NCI-H524 treated with DMSO at 0.1 percent for 48 hours (cell line): ENCODE measurements at regions not wholly inside any gene's neighbourhood (a gene's known extent, or its start where the extent isn't known, plus 50 kb on each side); places are given as distances from the start of the nearest gene placed in this dataset.
A peak's percentile ranks its signal among the peaks of the same experiment; 100 is the strongest.

Experiments
- DNase-seq: peaks from one replicate; lab custom pipeline; 2025; lab: John Stamatoyannopoulos, UW

DNA sequence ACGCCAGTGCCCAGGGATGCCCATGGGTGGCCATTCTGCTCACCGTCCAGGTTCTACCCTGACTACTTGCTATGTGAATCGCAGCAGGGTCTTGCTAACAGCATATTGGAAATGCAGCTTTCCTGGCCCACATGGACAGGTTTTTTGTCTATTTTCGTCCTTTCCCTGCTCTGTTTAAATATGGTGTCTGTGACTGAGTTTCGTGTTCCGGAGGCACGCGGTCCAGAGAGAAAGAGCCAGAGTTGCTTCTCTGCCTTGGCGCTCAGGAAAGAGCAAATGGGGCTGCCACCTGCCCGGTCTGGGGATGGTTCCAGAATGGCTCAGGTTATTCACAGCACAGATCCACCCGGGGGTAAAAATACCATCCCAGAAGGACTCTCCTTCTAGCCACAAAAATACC is 456.2 kb downstream of the BCL11A start:
- no peak for DNase-seq

DNA sequence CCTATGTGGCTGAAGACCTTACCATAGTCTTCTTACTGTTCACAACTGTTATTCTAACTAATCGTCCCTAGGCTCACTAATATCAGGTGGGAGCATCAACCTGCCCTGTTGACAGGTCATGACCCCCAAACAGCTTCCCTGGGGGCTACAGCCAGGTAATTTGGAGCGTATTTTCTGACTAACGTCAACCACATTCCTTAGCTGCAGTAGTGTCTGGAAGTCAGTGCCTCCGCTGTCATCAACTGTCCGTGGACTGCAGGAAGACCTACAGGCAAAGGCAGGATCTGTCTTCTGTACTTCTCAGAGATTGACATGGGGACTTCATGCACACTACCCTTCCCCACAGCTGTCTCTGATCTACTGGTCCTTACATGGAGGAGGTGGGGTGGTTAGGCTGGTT is 456.9 kb downstream of the BCL11A start:
- DNase-seq: no peak

DNA sequence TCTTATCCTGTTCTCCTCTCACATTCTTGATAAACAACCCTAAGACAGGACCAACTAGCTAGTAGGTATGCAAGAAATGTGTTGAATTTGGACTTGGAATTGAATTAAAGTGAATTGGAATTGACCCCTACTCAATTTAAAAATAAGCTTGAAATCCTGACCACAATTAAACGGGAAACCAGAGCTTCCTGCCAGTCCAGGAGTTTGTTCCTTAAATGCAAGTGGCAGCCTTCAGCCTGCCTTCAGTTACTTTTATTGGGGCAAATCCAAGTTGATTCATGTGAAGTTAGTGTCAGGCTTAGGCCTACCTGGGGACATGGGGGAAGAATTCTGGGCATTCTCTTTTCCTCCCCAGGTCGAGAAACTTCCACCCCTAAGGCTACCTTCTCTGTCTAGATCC is 457.6 kb downstream of the BCL11A start:
- DNase-seq: no peak

DNA sequence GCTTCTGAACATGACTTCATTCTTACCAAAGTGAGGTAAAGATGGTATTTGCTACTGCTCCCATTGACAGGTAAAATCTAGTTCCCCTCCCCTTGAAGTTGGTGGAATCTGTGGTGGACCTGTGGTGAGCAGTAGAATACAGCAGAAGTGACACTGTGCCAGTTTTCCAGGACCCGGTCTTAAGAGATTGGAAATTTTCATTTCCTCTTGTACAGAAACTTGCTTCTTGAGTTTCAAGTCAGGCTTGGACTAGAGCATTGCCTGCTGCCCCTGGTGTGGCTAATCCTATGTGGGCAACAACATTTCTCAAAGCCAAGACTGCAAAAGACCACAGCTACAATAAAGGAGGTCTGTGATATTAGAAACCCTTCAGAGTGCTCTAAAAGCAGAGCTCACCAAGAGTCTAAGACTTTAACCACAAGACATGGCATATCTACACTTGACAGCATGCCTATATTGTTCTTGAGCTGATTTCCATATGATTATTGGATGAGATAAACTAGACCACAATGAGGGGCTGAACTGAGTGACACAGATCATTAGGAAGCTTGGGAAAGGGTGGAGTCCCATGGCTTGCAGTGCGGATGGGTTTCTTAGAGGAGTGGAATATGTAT is 458.1 kb downstream of the BCL11A start:
- DNase-seq: no peak

DNA sequence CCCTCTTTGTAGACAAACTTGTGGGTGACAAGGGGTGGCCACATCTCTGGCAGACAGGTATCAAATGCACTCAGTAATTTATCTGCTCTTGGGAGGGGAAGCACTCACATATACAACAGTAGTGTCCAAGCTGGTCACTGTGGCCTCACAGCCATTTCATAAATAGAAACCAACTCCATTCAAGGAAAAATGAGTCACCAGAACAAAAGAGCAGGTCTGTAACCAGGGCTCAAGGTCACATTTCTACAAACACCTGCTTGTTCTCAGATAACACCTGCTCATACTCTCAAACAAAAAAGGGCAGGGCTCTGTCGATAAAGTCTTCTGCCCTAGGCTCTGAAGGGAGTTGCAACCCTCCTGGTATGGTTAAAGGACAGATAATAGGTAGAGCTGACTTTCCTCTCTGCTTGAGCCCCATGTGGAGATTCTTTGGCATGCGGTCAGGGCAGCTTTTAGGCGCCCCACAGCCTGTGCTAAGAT is 459.0 kb downstream of the BCL11A start:
- no peak for DNase-seq

DNA sequence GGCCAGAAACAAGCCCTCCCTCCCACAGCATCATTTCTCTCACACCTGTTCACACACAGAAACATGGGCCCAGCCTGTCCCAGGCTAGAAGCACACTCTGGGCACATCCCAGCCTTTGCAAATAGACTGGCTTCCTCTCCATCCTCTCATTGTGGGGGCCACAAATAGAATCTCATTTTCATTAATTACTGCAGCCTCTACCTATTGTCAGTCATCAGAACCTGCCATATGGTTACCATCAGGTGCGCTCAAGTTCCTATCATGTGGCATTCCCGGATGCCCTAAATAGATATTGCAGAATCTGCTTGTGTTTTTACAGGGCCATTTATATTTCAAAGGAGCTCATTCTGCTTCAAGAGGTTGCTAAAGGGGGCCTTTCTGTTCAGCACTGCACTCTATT is 460.7 kb downstream of the BCL11A start:
- no peak for DNase-seq

DNA sequence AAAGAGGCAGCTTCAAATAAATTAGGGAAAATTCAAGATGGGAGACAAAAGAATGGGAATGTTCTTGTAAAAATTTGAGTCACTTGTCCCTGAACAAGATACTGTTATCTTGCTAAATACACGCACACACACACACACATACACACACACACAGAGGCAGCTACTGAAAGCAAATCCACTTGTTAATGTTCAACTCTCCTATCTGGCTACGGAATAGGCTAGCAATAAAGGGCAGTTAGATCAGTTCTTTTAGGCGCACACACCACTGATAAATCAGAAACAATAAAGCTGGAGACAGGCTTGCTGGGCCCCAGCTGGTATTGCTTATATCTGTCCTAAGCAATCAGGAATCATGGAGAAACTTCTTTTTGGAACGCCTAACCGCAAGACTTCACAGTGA is 461.6 kb downstream of the BCL11A start:
- DNase-seq: no peak

DNA sequence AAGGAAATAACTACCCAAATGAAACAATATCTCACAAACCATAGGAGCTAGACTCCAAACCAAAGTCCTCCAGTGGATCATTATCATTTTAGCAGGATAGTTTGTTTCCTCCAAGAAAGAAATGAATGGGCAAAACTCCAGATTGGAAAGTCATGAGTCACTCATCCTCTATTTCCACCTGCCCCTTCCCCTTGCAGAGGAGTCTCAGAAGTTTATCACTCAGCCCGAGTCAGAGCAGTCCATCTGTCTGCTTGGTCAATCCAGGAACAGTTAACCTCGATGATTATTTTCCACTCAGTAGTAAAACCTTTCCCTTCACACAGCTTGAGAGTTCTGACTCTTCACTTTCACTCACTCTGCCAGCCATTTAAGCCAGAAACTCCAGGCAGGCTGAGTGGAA is 462.2 kb downstream of the BCL11A start:
- no peak for DNase-seq

DNA sequence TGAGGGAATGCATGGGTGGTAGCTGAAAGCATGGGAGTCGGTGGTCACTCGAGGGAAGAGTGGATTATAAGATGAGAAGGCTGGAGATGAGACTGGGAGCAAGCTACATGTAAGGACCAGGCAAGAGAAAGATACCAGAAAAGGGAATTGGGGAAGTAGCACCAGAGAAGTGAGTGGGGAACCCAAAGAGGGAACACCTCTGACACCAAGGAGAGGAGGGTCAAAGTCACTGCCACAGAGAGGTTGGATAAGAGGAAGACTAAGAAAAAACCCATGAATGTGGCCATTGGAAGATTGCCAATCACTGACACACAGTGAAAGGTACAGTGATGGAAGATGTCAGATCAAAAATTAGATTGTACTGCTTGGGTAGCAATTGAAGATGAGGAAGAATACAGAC is 473.9 kb downstream of the BCL11A start:
- no peak for DNase-seq

DNA sequence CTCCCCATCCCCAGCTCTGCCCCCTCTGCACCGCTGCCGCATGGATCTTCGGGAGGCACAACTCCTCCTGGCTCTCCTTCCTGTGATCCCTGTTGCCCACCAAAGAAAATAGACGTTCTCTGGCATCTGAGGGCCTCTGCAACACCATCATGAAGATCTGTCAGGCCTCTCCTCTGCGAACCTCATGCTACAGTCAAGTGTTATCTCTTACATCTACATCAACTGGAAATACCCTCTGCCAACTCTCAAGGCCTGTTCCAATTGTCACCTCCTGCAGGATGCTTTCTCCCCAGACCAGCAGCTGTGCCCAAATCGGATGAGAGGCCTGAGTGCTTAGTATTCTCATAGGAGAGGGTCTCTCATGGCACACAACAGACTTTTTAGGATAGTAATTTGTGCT is 478.4 kb downstream of the BCL11A start:
- DNase-seq: no peak

DNA sequence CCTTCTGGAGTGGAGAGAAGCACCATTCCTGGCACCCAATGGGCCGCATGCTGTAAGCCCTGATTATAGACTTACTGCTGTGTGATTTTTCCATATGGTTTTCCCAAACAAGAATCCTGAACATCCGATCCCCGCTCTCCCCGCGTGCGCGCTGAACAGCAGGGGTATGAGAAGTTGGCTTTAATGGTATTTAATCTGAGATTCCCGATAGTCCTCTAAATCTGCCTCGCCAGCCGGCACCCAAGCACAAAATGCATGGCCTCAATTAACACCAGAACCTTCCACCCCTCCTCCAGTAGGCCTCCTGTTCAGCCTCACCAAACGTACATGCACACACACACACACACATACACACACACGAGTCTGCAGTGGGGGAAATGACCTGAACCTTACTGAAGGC is 480.3 kb downstream of the BCL11A start:
- DNase-seq: no peak

DNA sequence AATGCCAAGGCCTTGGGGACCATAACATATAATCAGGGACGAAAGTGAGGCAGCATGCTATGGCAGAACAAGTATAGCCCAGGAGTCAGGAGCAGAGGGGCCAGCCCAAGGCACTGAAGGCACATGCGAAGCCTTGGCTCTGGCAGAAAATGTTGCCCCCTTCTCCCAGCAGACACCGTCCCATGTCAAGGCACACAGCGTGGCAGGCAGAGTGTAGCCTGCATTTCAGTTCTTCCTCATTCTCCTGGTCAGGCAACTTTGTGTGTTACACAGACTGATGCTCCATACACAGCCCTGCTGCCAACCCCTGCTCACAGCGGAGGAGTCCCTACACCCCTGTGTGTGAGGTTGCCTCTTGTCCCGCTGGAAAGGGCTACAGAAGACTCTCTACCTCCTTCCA is 480.8 kb downstream of the BCL11A start:
- DNase-seq: no peak

DNA sequence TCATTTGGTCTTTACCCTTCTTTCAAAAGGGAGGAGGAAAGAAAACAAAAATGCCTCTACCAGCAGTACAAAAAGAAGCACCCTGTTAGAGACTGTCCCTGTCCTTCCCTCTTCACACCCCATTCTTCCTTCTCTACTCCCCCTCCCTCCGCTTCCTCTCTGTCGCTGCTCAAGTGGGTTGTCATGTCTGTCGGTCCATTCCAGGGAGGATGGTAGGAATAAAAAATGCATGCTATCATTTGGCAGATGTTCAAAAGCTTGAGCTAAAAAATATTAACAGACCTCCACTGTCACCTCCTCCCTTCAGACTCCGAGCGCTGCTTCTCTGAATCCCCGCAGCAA is 482.0 kb downstream of the BCL11A start:
- DNase-seq: peak; percentile 24

DNA sequence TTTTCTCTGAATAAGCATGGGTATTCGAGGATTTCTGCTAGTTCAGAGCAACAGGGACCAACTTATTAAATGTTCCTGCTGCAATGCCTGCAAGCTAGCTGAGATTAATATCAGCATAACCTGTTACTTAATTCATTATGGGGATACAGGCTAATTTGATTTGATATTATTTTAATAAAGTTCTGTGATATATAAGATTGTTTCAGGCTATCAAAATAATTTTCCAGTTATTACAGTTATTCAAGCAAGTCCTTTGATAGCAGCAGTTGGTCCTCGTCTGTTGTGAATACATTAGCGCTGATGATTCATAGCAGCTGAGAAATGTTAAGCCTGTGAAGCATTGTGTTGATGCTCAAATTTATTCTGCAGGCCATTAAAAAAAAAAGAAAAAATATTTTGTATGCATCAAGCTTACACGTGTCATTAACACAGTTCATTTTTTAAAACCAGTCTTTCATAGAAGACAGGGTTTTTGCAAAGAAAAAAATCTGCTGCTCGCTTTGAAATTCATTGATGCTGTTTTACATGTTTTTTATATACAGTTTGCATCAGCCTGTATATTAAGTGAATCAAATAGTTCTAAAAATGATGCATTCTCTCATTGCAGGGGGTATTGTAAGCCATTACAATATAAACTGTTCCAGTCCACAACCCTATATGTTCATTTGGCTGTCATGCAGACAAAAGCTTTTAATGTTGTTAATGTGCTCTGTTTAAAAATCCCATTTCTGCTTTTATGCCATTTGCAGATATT is 482.5 kb downstream of the BCL11A start:
- DNase-seq: no peak

DNA sequence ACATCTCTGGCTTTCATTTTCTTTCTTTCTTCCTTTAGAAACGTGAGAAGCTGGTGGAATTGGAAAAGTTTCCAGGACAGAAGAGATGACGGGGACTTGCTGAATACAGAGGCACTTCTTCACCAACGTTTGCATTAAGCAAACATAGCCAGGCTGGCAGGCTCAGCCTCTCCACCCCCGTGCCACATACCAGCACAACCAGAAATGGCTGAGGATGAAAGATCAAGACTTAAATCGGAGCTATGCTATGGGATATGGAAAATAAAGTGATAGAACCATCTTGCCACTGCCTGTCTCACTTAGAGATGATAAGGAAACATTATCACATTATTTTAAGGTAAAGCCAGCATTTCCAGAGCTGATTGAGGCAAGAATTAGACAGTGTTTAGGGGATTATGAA is 483.3 kb downstream of the BCL11A start:
- DNase-seq: no peak

DNA sequence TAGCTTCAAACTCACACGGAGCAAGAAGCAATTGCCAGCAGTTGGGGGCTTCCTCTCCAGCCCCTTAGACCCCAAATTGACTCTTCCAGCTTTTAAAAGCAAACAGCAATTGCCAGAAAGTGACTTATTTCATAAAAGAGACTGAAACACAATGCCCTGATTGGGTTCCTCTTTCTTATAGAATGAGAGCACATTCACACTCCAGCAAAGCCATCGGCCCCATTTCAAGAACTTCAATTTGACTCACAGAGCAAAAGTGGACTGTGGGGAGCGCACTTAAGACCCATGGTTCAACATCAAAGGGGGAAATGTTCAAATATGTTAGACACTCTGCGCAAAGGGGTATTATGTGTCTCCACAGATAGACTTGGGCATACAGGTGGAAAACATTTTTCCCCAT is 484.7 kb downstream of the BCL11A start:
- DNase-seq: no peak

DNA sequence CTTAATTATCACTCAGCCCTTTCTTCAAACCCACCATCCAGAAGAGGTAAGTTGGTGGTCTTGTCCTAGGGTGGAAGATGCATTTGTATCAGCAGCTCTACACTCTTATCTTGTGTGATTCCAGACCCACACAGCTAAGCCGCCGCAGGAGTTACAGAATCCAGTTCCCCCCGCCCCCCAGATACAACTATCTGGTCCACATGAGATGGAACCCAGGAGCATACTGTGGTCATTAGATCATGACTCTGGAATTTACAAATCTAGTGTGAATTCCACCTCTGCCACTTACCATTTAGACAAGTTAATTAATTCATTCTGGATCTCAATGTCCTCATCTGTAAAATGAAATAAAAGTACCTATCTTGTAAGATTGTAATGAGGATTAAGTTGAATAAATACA is 486.4 kb downstream of the BCL11A start:
- DNase-seq: no peak

DNA sequence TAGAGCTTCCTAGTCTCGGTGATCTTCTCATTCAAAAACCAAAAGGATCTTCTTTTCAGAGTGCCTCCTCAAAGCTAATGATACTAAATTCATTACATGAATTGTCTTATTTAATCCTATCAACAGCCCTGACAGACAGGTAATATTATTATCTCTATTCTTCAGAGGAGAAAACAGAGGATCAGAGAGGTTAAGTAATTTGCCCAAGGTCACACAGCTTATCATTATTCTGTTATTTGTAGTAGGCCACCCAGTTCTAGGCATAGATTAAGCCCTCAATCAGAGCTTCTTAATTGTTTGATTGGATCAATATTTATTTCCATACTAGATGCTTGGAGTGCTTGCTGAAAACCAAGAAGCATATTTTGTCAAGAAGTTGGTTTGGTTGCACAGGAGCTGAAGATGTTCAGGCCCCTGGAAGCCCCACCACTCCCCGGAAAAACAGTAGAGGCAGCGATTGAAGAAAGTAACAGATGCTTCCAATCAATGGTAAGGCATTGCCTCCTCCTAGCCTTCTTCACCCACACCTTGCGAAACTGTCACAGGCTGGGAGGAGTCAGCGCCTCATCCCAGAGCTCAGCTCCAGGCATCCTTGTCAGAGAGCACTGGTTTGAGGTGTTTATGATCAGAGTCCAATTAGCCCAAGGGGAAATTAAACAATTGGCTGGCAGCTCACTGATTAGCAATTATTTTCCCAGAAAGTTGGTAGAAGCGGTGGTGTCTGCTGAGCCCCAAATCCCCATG is 487.2 kb downstream of the BCL11A start:
- DNase-seq: no peak

DNA sequence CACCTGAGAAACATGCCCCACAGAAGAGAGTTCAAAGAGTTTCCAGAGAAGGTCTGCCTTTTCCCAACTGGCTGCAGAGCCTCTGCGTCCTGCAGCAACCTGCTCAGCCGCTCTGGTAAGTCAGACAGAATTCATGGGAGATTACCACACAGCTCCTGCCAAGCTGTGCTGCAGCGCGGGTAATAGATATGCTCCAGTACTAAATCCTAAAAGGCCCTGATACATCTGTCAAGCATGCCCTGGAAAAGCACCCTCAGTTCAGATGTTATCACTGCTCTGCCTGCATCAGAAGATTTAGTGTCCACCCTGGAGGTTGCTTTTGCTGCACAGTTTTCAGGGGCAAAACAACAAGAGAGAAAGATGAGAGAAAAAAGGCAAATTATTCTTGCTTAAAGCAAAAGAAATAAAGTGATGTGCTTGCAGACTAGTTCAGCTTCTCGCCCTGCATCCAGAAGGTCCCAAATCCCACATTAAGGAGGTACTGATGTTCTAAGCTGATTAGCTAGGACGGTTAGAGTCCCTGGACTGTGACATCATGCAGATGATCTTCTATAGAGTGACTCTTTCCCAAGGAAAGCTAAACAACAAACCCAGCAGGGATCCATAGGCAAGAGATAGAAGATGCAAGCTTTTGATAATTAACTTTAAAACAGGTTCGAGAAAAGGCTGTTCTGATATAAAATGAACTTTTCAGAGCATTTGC is 488.6 kb downstream of the BCL11A start:
- peak; percentile 64 for DNase-seq

DNA sequence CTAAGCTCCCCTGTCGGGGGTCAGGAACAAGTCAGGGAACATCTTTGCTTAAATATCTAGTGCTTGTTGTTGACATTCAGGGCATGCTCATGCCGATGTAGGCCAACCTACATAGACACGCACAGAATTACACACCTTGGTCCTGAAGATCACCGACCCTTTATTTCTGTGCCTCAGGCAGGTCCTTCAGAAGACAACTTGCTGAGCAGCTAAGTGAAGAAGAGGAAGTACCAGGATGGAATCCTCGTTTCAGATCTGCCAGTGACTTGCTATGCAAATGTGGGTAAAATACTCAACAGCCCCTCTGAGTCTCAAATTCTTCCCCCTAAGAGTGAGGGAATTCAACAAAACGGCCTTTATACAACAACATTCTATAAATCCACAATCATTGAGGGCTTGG is 494.7 kb downstream of the BCL11A start:
- no peak for DNase-seq

DNA sequence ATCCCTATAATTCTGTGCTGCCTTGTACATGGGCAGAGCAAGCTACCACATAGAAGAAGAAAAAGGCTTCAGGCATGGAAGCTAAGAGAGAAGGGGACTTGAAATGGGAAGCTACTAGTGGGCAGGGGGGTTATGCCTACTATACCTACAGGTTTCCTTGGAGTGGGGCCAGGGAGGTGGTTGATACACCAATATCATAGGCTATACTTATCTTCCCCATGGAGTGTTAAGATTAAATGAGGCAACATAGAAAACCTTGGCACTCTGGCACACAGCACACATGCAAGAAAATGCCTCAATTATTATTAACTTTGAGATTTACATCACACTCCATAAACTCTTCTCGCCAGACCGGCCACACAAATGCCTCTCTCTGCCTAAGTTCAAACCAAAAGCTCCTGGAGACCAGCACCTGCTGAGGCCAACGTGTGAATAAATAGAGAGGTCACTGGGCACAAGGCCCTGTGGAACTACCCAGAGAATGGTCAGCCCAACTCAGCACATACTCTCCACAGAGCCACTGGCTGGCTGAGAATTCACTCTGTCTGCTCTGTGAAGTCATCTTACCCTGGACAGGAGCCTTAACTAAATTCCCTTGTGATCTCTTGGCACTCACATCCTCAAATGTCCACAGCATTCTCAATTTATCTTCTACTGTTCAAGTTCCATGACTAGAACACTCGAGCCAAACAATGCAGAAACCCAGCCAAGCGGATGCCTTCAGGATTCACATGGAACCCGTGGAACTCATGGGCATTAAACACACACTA is 498.7 kb downstream of the BCL11A start:
- DNase-seq: no peak

DNA sequence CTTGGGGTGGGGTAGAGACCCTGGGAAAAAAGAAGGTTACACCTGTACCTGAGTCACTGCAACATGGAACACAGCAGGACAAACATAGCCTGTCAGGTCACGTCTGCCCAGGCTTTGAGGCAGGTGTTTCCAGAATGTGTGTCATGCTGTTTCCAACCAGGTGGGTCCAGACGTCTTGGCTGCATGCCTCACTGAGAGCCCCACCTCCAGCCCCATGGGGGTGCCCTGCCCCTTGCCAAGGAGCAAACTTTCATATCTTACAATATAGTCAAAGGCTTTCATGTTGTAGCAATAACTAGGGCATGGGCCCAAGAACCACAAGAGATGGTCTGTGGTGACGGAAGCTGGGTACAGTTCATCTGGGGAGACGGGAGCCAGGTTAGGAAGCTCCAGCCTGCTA is 499.7 kb downstream of the BCL11A start:
- no peak for DNase-seq
